ENCODE measurements at regions not wholly inside any gene's neighbourhood (a gene's known extent, or its start where the extent isn't known, plus 50 kb on each side); places are given as distances from the start of the nearest gene placed in this dataset.

- no peak for TF ChIP-seq CTCF (IDR thresholded peaks at IDR 0.05; ENCODE audit: unreplicated experiment)
- H3K27ac Mint-ChIP-seq (ENCODE audit: unreplicated experiment): no peak overlapping the region
- H3K36me3 Mint-ChIP-seq (ENCODE audit: low read depth, unreplicated experiment): no peaks in the 10 kb centered on the region
These were observed 614.7 kb downstream of the PRELID2 start for GRCh38 chr5:145220481-145220880.

GRCh38 chr5:145218982-145219381 lies 616.2 kb downstream of the PRELID2 start:
- TF ChIP-seq CTCF (IDR thresholded peaks at IDR 0.05; ENCODE audit: unreplicated experiment): no peak
- no peaks in the 10 kb centered on the region for H3K36me3 Mint-ChIP-seq (ENCODE audit: low read depth, unreplicated experiment)
- no peaks in the 10 kb centered on the region for H3K9me3 Mint-ChIP-seq (ENCODE audit: unreplicated experiment)
- no peaks in the 10 kb centered on the region for H3K4me1 Mint-ChIP-seq (ENCODE audit: unreplicated experiment)
- no peak overlapping the region for H3K4me3 Mint-ChIP-seq (ENCODE audit: unreplicated experiment)
- no peak for DNase-seq (ENCODE audit: low spot score)
- H3K27me3 Mint-ChIP-seq (ENCODE audit: unreplicated experiment): no peaks in the 10 kb centered on the region
- H3K27ac Mint-ChIP-seq (ENCODE audit: unreplicated experiment): no peak overlapping the region

More at GRCh38 chr5:145220481-145220880, 614.7 kb downstream of the PRELID2 start:
- Mint-ChIP-seq H3K27me3 (ENCODE audit: unreplicated experiment) (no peaks in the 10 kb centered on the region), H3K4me3 (ENCODE audit: unreplicated experiment) (no peak overlapping the region), H3K4me1 (ENCODE audit: unreplicated experiment) (no peaks in the 10 kb centered on the region), H3K9me3 (ENCODE audit: unreplicated experiment) (no peaks in the 10 kb centered on the region)
- DNase-seq (ENCODE audit: low spot score): no peak

- Mint-ChIP-seq H3K9me3 (ENCODE audit: unreplicated experiment) (no peaks in the 10 kb centered on the region), H3K4me1 (ENCODE audit: unreplicated experiment) (no peaks in the 10 kb centered on the region), H3K36me3 (ENCODE audit: low read depth, unreplicated experiment) (no peaks in the 10 kb centered on the region), H3K27ac (ENCODE audit: unreplicated experiment) (no peak overlapping the region), H3K27me3 (ENCODE audit: unreplicated experiment) (no peaks in the 10 kb centered on the region), H3K4me3 (ENCODE audit: unreplicated experiment) (no peak overlapping the region)
- TF ChIP-seq CTCF (IDR thresholded peaks at IDR 0.05; ENCODE audit: unreplicated experiment): no peak
- DNase-seq (ENCODE audit: low spot score): no peak
These were observed 617.1 kb downstream of the PRELID2 start for GRCh38 chr5:145218019-145218418.

GRCh38 chr5:145210020-145210419 lies 625.1 kb downstream of the PRELID2 start:
- no peak for TF ChIP-seq CTCF (IDR thresholded peaks at IDR 0.05; ENCODE audit: unreplicated experiment)
- Mint-ChIP-seq H3K4me1 (ENCODE audit: unreplicated experiment) (no peaks in the 10 kb centered on the region), H3K4me3 (ENCODE audit: unreplicated experiment) (no peak overlapping the region), H3K27me3 (ENCODE audit: unreplicated experiment) (peaks cover 3% of the 10 kb centered on the region), H3K9me3 (ENCODE audit: unreplicated experiment) (no peaks in the 10 kb centered on the region), H3K27ac (ENCODE audit: unreplicated experiment) (no peak overlapping the region), H3K36me3 (ENCODE audit: low read depth, unreplicated experiment) (no peaks in the 10 kb centered on the region)
- DNase-seq (ENCODE audit: low spot score): no peak

GRCh38 chr5:145205546-145205945 lies 629.6 kb downstream of the PRELID2 start:
- Mint-ChIP-seq H3K4me1 (ENCODE audit: unreplicated experiment) (peaks cover 2% of the 10 kb centered on the region), H3K27ac (ENCODE audit: unreplicated experiment) (no peak overlapping the region), H3K4me3 (ENCODE audit: unreplicated experiment) (no peak overlapping the region), H3K27me3 (ENCODE audit: unreplicated experiment) (no peaks in the 10 kb centered on the region), H3K9me3 (ENCODE audit: unreplicated experiment) (no peaks in the 10 kb centered on the region), H3K36me3 (ENCODE audit: low read depth, unreplicated experiment) (no peaks in the 10 kb centered on the region)
- no peak for DNase-seq (ENCODE audit: low spot score)
- TF ChIP-seq CTCF (IDR thresholded peaks at IDR 0.05; ENCODE audit: unreplicated experiment): no peak
